Choroid plexus epithelial cell (primary cell): ENCODE measurements at regions not wholly inside any gene's neighbourhood (a gene's known extent, or its start where the extent isn't known, plus 50 kb on each side); places are given as distances from the start of the nearest gene placed in this dataset.

Source experiments
- DNase-seq: peaks from one replicate; pipeline ENCODE4 v3.0.0-alpha.2; 2010; ENCODE audit warnings: low read depth
- H3K4me3 ChIP-seq: 2 replicates; pipeline ENCODE4 v1.5.1; 2011; ENCODE audit warnings: low read depth, mild to moderate bottlenecking, control low read depth, low read length, moderate library complexity
- CTCF ChIP-seq: conservative IDR thresholded peaks from 2 replicates; pipeline ENCODE4 v1.5.1; 2011; ENCODE audit warnings: low read depth, mild to moderate bottlenecking, control low read depth, inconsistent platforms, low read length, moderate library complexity

DNA sequence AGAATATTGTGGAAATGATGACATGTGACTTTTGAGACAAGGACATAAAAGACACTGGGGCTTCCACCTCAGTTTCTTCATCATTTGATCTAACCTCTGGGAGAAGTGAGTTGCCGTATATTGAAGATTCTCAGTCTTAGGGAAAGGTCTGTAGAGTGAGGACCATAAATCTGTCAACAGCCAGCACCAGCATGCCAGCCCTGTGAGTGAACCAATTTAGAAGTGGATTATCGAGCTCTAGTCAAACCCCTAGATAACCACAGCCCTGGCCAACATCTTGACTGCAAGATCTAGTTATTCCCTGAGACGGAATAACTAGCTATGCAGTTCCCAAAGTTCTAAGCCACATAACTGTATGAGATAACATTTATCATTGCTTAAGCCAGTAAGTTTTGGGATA, 108.8 kb upstream of the PTPRR start:
- H3K4me3 ChIP-seq = no peak overlapping the region
- no peak for DNase-seq
- TF ChIP-seq CTCF = no peak

- no peak overlapping the region for H3K4me3 ChIP-seq
- DNase-seq = no peak
- no peak for TF ChIP-seq CTCF
Observed at GRCh38 chr12:71027856-71028255, 107.3 kb upstream of the PTPRR start.

GRCh38 chr12:71024827-71025226, 104.3 kb upstream of the PTPRR start:
- TF ChIP-seq CTCF = no peak
- DNase-seq = no peak
- no peak overlapping the region for H3K4me3 ChIP-seq

DNA sequence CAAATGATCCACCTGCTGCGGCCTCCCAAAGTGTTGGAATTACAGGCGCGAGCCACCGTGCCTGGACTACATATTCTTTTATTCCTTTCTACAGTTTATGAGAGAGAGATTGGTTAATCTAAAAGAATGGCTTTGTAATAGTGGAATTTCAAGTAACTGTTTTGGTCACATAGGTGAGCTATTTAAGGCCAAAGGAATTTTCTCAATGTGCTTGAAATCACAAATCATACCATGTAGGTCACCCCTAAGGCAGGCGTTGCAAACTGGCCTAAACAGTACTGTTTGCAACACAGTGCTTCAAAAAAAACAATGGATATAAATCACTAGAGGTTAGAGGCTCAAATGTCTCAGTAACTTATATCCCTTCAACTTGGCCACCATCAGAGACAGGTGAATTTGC, 103.7 kb upstream of the PTPRR start:
- TF ChIP-seq CTCF = no peak
- H3K4me3 ChIP-seq = no peak overlapping the region
- DNase-seq = no peak

GRCh38 chr12:71021491-71021890, 101.0 kb upstream of the PTPRR start:
- no peak overlapping the region for H3K4me3 ChIP-seq
- no peak for DNase-seq
- TF ChIP-seq CTCF = no peak

GRCh38 chr12:71019282-71019831, 98.8 kb upstream of the PTPRR start:
- H3K4me3 ChIP-seq = no peak overlapping the region
- no peak for DNase-seq
- TF ChIP-seq CTCF = no peak

GRCh38 chr12:71018682-71019081, 98.1 kb upstream of the PTPRR start:
- no peak for DNase-seq
- TF ChIP-seq CTCF = no peak
- no peak overlapping the region for H3K4me3 ChIP-seq
